Bronchial epithelial cell (primary cell): ENCODE measurements at regions not wholly inside any gene's neighbourhood (a gene's known extent, or its start where the extent isn't known, plus 50 kb on each side); places are given as distances from the start of the nearest gene placed in this dataset.
"Not testable (repeated sequence)": the region's sequence is repeated elsewhere in the genome, so short reads cannot be mapped to it uniquely, and the experiment has no call there.

Experiments
- DNase-seq: peaks from one replicate; pipeline ENCODE4 v3.0.0-alpha.2; 2010; ENCODE audit warnings: low read depth
- FAIRE-seq: peaks from 2 replicates; lab custom pipeline; 2011; peaks lifted over from hg19 to GRCh38; lab: Jason Lieb, UNC
- H3K27me3 ChIP-seq: 2 replicates; pipeline ENCODE4 v1.5.1; 2011; ENCODE audit warnings: low read length; ENCODE audit not compliant: control insufficient read depth, insufficient read depth
- H3K36me3 ChIP-seq: 2 replicates; pipeline ENCODE4 v1.5.1; 2011; ENCODE audit warnings: low read length; ENCODE audit not compliant: control insufficient read depth, insufficient read depth
- H3K4me3 ChIP-seq: 2 replicates; pipeline ENCODE4 v1.5.1; 2011; ENCODE audit warnings: mild to moderate bottlenecking, low read depth, low read length, control low read depth
- CTCF ChIP-seq: IDR thresholded peaks from 2 replicates; pipeline ENCODE4 v1.5.1; 2011; ENCODE audit warnings: mild to moderate bottlenecking, moderate library complexity, low read length, control low read depth, inconsistent platforms; ENCODE audit not compliant: insufficient read depth, severe bottlenecking

GRCh38 chr2:12560618-12561017 is 156.1 kb upstream of the TRIB2 start:
- no peak overlapping the region for H3K4me3 ChIP-seq
- TF ChIP-seq CTCF, result no peak
- DNase-seq, result no peak

GRCh38 chr2:12567411-12567810 is 149.3 kb upstream of the TRIB2 start:
- H3K36me3 ChIP-seq, result no peaks in the 10 kb centered on the region
- FAIRE-seq, result no peak
- H3K4me3 ChIP-seq, result no peak overlapping the region
- peak; percentile 63 for DNase-seq
- no peaks in the 10 kb centered on the region for H3K27me3 ChIP-seq
- no peak for TF ChIP-seq CTCF

More at GRCh38 chr2:12560618-12561017, 156.1 kb upstream of the TRIB2 start:
- H3K36me3 ChIP-seq, result no peaks in the 10 kb centered on the region
- H3K27me3 ChIP-seq, result no peaks in the 10 kb centered on the region
- FAIRE-seq, result no peak

GRCh38 chr2:12569510-12569909 is 147.2 kb upstream of the TRIB2 start:
- H3K36me3 ChIP-seq, DNase-seq, H3K4me3 ChIP-seq, FAIRE-seq, H3K27me3 ChIP-seq: not testable (repeated sequence)

- not testable (repeated sequence) for H3K27me3 ChIP-seq, H3K36me3 ChIP-seq, H3K4me3 ChIP-seq, FAIRE-seq, DNase-seq
These were observed 146.8 kb upstream of the TRIB2 start for GRCh38 chr2:12569929-12570328.

- FAIRE-seq, result no peak
- H3K4me3 ChIP-seq, result no peak overlapping the region
- TF ChIP-seq CTCF, result no peak
- no peaks in the 10 kb centered on the region for H3K27me3 ChIP-seq
- DNase-seq, result no peak
- H3K36me3 ChIP-seq, result no peaks in the 10 kb centered on the region
These were observed 139.6 kb upstream of the TRIB2 start for GRCh38 chr2:12577091-12577490.

GRCh38 chr2:12577567-12578253 is 139.0 kb upstream of the TRIB2 start:
- TF ChIP-seq CTCF, result no peak
- H3K4me3 ChIP-seq, result no peak overlapping the region
- no peaks in the 10 kb centered on the region for H3K27me3 ChIP-seq
- H3K36me3 ChIP-seq, result no peaks in the 10 kb centered on the region
- DNase-seq (no peak), FAIRE-seq (no peak)

- Histone ChIP-seq H3K27me3 (no peaks in the 10 kb centered on the region), H3K36me3 (no peaks in the 10 kb centered on the region), H3K4me3 (no peak overlapping the region)
- TF ChIP-seq CTCF, result no peak
- DNase-seq (peak; percentile 31), FAIRE-seq (no peak)
These were observed 137.7 kb upstream of the TRIB2 start for GRCh38 chr2:12579018-12579417.
